Endodermal cell (in vitro differentiated cells): ENCODE measurements at regions not wholly inside any gene's neighbourhood (a gene's known extent, or its start where the extent isn't known, plus 50 kb on each side); places are given as distances from the start of the nearest gene placed in this dataset.
"Not testable (repeated sequence)": the region's sequence is repeated elsewhere in the genome, so short reads cannot be mapped to it uniquely, and the experiment has no call there.

Experiments used
- DNase-seq: peaks from one replicate; pipeline ENCODE4 v3.0.0-alpha.2; 2017
- H3K27ac ChIP-seq: 2 replicates; pipeline ENCODE4 v1.5.1; 2013; ENCODE audit warnings: mild to moderate bottlenecking, low read depth, low read length, moderate library complexity
- H3K27me3 ChIP-seq: 2 replicates; pipeline ENCODE4 v1.6.1; 2013; ENCODE audit warnings: mild to moderate bottlenecking, low read length, moderate library complexity; ENCODE audit not compliant: insufficient read depth, control insufficient read depth, poor library complexity, severe bottlenecking
- H3K36me3 ChIP-seq: 2 replicates; pipeline ENCODE4 v1.7.0; 2013; ENCODE audit warnings: mild to moderate bottlenecking, low read length, moderate library complexity; ENCODE audit not compliant: control insufficient read depth, insufficient read depth
- H3K4me1 ChIP-seq: one replicate; pipeline ENCODE4 v1.7.0; 2013; ENCODE audit warnings: low read length; ENCODE audit not compliant: control insufficient read depth, insufficient read depth
- H3K4me3 ChIP-seq: 2 replicates; pipeline ENCODE4 v1.5.1; 2013; ENCODE audit warnings: mild to moderate bottlenecking, low read length, moderate library complexity
- H3K9ac ChIP-seq: 2 replicates; pipeline ENCODE4 v1.6.1; 2013; ENCODE audit warnings: mild to moderate bottlenecking, low read length, moderate library complexity; ENCODE audit not compliant: poor library complexity, severe bottlenecking; ENCODE audit errors: extremely low read depth
- H3K9me3 ChIP-seq: 2 replicates; pipeline ENCODE4 v1.6.1; 2013; ENCODE audit warnings: mild to moderate bottlenecking, low read length, moderate library complexity; ENCODE audit not compliant: control insufficient read depth
- H3K27ac Mint-ChIP-seq: 2 replicates; pipeline ENCODE4 v1.8.0; 2020; ENCODE audit warnings: mixed read lengths
- H3K27me3 Mint-ChIP-seq: 2 replicates; pipeline ENCODE4 v1.8.0; 2021; ENCODE audit warnings: mild to moderate bottlenecking, mixed read lengths; ENCODE audit not compliant: insufficient read depth
- H3K36me3 Mint-ChIP-seq: 2 replicates; pipeline ENCODE4 v1.8.0; 2020; ENCODE audit warnings: low read depth, mixed read lengths
- H3K4me1 Mint-ChIP-seq: 2 replicates; pipeline ENCODE4 v1.8.0; 2020; ENCODE audit warnings: mixed read lengths
- H3K4me3 Mint-ChIP-seq: 2 replicates; pipeline ENCODE4 v1.8.0; 2020; ENCODE audit warnings: mild to moderate bottlenecking, moderate library complexity, mixed read lengths
- H3K9me3 Mint-ChIP-seq: 2 replicates; pipeline ENCODE4 v1.8.0; 2020; ENCODE audit warnings: mild to moderate bottlenecking, mixed read lengths
- CTCF ChIP-seq: fragments of 200-600 bp; sonication (generic); conservative IDR thresholded peaks from 2 replicates; pipeline ENCODE4 v1.5.0; 2021; ENCODE audit warnings: antibody characterized with exemption, mild to moderate bottlenecking
- WGBS, 2 experiments: methylation state at CpG; one replicate each; pipeline versions ENCODE4 v1.1.5 to v1.1.7; 2013; ENCODE audit warnings: missing lambda C conversion rate in 2 of 2, mixed read lengths in 1 of 2; ENCODE audit not compliant: insufficient coverage in 1 of 2, insufficient read length in 1 of 2; 5-methylcytosine and 5-hydroxymethylcytosine counted together

- Histone ChIP-seq H3K9ac (no peak overlapping the region), H3K4me3 (no peak overlapping the region), H3K27me3 (no peaks in the 10 kb centered on the region), H3K9me3 (no peaks in the 10 kb centered on the region), H3K27ac (no peak overlapping the region), H3K4me1 (peaks cover 4% of the 10 kb centered on the region), H3K36me3 (no peaks in the 10 kb centered on the region)
- H3K27ac Mint-ChIP-seq, result no peak overlapping the region
- H3K27me3 Mint-ChIP-seq, result no peaks in the 10 kb centered on the region
- peaks cover 5% of the 10 kb centered on the region for H3K4me1 Mint-ChIP-seq
- no peaks in the 10 kb centered on the region for H3K9me3 Mint-ChIP-seq
- no peak overlapping the region for H3K4me3 Mint-ChIP-seq
- WGBS, 2 experiments, result 93 to 97% methylated on average over 5 to 9 of the region's 9 CpGs
- no peak for DNase-seq
- H3K36me3 Mint-ChIP-seq, result no peaks in the 10 kb centered on the region
- TF ChIP-seq CTCF, result no peak
Observed at GRCh38 chr13:74730556-74731331, 596.5 kb upstream of the KLF12 start.

DNA sequence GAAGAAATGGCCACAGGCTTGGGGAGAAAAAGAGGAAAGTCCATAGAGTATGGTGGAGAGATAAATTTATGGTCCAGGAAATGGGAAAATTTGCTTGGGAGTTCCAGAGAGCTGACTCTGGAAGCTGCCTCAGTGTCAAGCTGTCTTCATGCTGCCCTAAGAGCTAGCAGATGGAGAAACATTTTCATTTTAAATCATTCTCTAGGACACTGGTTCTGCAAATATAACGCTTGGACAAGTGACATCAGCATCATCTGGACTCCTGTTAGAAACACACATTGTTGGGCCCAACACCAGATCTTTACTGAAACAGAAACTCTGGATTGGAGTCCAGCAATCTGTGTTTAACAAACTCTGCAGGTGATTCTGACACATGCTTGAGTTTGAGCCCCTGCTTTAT lies 592.0 kb upstream of the KLF12 start:
- no peak overlapping the region for H3K27ac Mint-ChIP-seq
- 78 to 88% methylated on average over 1 of the region's 1 CpG for WGBS, 2 experiments

GRCh38 chr13:74718232-74718842 lies 584.1 kb upstream of the KLF12 start:
- H3K9me3 Mint-ChIP-seq, result peaks cover 20% of the 10 kb centered on the region
- not testable (repeated sequence) for H3K27me3 ChIP-seq, H3K36me3 ChIP-seq, H3K27ac ChIP-seq, H3K9ac ChIP-seq, H3K27me3 Mint-ChIP-seq, H3K4me3 Mint-ChIP-seq, H3K4me1 ChIP-seq, H3K4me1 Mint-ChIP-seq, H3K27ac Mint-ChIP-seq, H3K36me3 Mint-ChIP-seq, H3K4me3 ChIP-seq, DNase-seq
- H3K9me3 ChIP-seq, result peaks cover 22% of the 10 kb centered on the region
- WGBS, 2 experiments, result 96% methylated on average over 27 of the region's 31 CpGs; no CpG with 5 or more reads in 1 of the 2 experiments

More for the DNA sequence above, 592.0 kb upstream of the KLF12 start:
- Histone ChIP-seq H3K9me3 (no peaks in the 10 kb centered on the region), H3K4me3 (no peak overlapping the region), H3K27me3 (no peaks in the 10 kb centered on the region), H3K4me1 (no peaks in the 10 kb centered on the region), H3K27ac (no peak overlapping the region), H3K36me3 (no peaks in the 10 kb centered on the region), H3K9ac (no peak overlapping the region)
- H3K4me3 Mint-ChIP-seq, result no peak overlapping the region
- no peaks in the 10 kb centered on the region for H3K27me3 Mint-ChIP-seq
- no peak for DNase-seq
- no peak for TF ChIP-seq CTCF
- no peaks in the 10 kb centered on the region for H3K36me3 Mint-ChIP-seq
- H3K4me1 Mint-ChIP-seq, result peaks cover 2% of the 10 kb centered on the region
- H3K9me3 Mint-ChIP-seq, result no peaks in the 10 kb centered on the region
